GM12892 (cell line): ENCODE measurements at regions not wholly inside any gene's neighbourhood (a gene's known extent, or its start where the extent isn't known, plus 50 kb on each side); places are given as distances from the start of the nearest gene placed in this dataset.

Experiments
- DNase-seq: peaks from one replicate; pipeline ENCODE4 v3.0.0; 2011; ENCODE audit not compliant: insufficient read length
- FAIRE-seq: peaks from 2 replicates; lab custom pipeline; 2011; peaks lifted over from hg19 to GRCh38; lab: Jason Lieb, UNC
- POLR2A ChIP-seq: IDR thresholded peaks from 2 replicates; pipeline ENCODE4 v1.6.1; 2011; ENCODE audit warnings: low read depth, low read length, control low read depth
- POLR2AphosphoS5 ChIP-seq: IDR thresholded peaks from 2 replicates; pipeline ENCODE4 v1.6.1; 2011; ENCODE audit warnings: low read depth, low read length, control low read depth
- TAF1 ChIP-seq: IDR thresholded peaks from 2 replicates; pipeline ENCODE4 v1.6.1; 2011; ENCODE audit warnings: low read depth, mild to moderate bottlenecking, control low read depth, low read length, borderline replicate concordance

DNA sequence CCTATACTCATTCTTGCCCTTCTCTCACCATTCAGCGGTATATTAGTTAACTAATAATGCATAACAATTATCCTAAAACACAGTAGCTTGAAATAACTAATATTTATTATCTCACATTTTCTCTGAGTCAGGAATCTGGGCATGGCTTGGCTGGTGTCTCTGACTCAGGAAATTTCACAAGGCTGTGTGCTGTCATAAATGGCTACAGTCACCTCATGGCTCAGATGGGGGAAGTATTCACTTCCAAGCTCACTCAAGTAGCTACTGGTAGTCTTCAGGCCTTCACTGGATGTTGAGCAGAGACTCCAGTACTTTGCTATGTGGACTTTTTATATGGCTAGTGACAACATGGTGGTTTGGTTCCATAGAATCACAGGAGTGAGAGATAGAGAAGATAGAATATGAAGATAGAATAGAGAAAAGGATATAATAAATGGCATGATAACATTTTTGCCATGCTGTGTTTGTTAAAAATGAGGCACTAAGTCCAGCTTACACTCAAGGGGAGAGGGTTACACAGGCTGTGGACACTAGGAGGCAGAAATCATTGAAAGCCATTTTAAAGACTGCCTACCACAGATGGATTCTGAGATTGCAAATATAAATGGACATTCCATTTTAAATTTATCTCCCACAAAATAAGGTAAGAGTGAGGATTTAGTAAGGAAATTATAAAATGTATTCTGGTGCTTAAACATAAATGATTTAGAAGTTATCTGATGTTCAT is 997.8 kb upstream of the CHORDC1 start:
- TF ChIP-seq POLR2AphosphoS5, result no peak
- TF ChIP-seq POLR2A, result no peak
- TF ChIP-seq TAF1, result no peak
- DNase-seq (no peak), FAIRE-seq (no peak)

DNA sequence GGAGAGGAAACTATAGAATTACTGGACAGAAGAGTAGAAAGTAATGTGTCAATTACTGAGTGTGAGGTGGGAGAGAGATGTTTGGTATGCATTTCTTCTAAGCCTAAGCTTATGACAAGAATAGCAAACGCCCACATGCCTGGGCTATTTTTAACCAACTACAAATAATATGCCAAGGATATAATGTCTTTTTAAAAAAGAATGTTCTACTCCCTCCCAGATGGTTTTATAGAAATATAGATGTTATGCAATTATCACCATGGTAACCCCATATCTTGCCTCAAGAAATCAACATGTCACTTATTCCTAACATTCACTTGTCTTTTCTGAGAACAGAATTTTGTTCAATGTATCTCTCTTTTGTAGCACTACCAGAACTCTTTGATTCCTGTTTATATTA is 996.7 kb upstream of the CHORDC1 start:
- TF ChIP-seq TAF1 (no peak), POLR2AphosphoS5 (no peak), POLR2A (no peak)
- DNase-seq (no peak), FAIRE-seq (no peak)

DNA sequence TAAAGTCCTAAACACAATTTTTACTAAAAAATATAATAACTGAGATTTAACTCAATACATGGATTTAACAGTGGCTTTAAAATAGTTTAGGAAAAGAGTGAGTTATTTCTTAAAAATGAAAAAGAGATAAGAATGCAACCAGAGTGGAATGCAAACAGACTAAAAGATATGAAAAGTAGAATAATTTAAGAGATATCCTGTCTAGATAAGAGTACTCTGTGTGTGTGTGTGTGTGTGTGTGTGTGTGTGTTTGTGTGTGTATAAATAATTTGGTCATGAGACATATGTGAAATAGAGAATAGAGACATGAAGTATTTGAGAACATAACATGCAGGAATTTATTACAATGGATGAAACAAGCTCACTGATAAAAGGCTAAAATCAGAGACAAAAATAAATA is 986.9 kb upstream of the CHORDC1 start:
- no peak for DNase-seq
- TF ChIP-seq POLR2AphosphoS5 (no peak), POLR2A (no peak), TAF1 (no peak)
- FAIRE-seq, result no peak

DNA sequence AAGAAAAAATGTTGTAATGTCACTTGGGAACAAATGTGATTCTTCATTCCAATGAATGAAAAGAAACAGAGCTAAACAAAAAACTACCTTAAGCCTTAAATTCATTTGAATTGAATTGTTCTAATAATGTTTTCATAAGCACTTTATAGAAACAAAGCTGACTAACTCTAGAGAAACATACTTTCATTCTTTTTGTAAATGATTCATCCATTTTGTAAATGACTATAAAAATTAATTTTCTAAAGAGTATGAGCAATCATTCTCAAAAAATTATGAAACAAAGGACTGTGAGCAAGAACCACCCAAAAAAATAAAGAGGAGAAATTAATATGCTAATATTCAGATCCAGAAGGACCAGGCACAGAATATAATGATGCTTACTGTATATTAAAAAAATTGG is 986.5 kb upstream of the CHORDC1 start:
- DNase-seq (no peak), FAIRE-seq (no peak)
- no peak for TF ChIP-seq TAF1
- no peak for TF ChIP-seq POLR2AphosphoS5
- no peak for TF ChIP-seq POLR2A

DNA sequence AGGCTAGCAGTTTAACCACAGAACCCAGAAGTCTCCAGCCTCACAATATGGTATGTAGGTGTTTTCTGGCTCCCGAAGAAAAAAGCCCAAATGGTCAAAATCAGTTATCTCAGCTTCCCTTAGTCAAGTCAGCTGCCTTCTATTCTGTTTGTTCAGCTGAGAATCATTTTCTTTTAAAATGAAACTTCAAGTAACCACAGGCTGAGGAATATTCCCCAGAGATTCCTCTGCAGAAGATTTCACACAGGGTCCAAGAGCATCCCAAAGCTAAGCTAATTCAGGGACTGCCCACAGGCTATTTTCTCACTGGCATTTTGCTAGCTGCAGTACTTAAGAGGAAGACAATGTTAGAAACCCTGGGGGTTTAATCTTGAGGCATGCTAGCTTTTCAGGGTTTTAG is 977.0 kb upstream of the CHORDC1 start:
- TF ChIP-seq POLR2AphosphoS5 (no peak), TAF1 (no peak), POLR2A (no peak)
- FAIRE-seq (no peak), DNase-seq (no peak)

DNA sequence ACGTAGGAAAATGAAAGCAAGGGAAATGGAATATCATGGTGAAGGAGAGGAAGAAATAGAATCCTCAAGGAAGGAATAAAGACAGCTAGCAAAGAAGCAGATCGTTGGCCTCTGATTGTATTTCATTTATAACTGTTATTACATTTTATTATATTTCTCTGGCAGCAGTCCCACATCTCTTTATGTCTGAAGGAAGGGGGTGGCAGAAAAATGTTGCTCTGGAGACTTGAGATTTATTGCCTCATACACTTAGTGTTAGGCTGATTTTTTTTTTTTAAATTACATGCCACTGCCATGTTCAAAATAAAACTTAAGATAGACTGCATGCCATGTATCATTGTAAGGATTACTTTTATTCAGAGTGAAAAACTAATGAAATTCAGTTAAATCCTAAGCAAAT is 971.7 kb upstream of the CHORDC1 start:
- no peak for DNase-seq
- TF ChIP-seq TAF1 (no peak), POLR2AphosphoS5 (no peak), POLR2A (no peak)
- FAIRE-seq, result no peak

DNA sequence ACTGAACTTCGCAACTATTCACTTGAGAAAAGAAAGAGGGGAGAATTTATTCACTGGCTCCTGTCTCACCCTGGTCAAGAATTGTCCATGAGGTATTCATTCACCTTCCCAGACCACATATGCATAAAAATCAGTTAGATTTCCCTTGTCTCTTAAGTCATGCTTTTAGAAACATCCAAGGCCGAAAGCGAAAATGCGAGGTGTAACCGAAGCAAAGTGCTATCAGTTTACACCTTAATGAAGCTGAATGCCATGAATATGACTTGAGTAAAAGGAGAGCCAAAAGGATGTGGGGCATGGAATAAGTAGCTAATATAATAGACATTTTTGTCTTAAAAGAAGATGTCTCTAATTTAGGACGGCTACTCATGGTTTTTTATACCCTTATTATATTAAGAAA is 965.6 kb upstream of the CHORDC1 start:
- TF ChIP-seq POLR2AphosphoS5, result no peak
- TF ChIP-seq TAF1, result no peak
- no peak for TF ChIP-seq POLR2A
- FAIRE-seq, result no peak
- no peak for DNase-seq

DNA sequence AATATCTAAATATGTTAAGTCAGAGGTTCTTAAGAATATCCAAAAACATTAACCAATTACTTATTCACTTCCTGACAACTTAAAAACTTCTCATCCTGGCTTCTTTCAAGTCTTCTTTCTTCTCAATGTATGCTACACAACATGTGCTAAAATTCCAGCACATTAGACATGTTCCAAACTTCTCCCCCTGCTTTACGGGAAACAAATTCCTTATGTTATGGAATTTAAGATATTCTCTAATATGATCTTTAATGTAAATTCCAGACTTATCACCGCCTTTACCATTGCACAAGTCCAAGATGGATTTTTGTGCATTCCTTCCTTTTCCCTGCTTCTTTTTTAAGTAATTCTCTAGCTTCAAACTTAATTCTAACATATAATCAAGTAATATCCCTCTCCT is 964.5 kb upstream of the CHORDC1 start:
- FAIRE-seq, result no peak
- no peak for TF ChIP-seq POLR2AphosphoS5
- TF ChIP-seq POLR2A, result no peak
- no peak for TF ChIP-seq TAF1
- DNase-seq, result no peak

DNA sequence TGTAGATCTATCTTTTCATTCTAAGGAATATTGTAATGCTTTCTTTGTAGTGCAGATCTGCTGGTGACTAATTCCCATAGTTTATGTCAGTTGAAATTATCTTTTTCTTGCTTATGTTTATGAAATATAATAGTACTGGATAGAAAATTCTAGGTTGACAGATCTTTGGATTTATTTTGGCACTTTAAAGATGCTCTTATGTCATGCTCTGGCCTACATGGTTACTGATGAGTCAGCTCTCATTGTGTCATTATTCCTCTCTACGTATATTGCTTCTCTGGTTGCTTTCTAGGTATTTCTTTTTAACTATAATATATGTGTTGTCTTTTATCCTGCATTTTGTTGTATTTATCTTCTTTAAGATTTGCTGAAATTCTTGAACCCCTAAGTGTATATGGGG is 955.5 kb upstream of the CHORDC1 start:
- FAIRE-seq, result no peak
- DNase-seq, result no peak
- TF ChIP-seq POLR2AphosphoS5 (no peak), TAF1 (no peak), POLR2A (no peak)

DNA sequence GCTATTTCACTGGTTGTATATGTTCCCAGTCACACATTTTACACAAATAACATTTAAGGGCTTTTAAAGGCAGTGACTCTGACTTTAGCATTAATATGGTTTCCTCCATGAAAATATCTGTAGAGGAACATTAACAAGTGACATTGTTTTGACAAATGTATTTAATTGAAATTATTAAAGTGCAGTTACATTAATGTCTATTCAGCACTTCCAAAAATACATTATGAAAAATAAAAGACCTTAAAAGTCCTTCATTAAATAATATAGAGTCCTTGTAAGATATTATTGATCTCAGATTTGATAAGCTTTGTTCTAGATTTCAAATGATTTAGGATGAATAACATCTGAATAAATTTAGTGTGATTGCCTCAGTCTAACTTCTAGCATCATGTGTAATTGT is 951.9 kb upstream of the CHORDC1 start:
- no peak for FAIRE-seq
- TF ChIP-seq POLR2A (no peak), POLR2AphosphoS5 (no peak), TAF1 (no peak)
- DNase-seq, result no peak

DNA sequence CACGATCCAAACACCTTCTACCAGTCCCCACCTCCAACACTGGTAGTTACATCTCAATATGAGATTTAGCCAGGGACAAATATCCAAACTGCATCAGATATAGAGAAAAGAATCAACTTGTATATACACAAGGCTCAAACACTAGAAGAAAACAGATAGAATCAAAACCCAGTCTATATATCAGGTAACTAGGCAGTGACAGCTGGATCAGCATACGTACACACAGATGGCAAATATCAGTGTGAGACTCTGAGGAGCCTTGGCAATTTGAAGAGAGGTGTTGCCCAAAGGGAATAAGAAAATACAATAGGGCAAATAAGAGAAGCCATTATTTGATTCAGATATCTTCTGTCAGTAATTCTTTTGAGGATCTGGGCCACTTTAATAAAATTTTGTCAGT is 951.3 kb upstream of the CHORDC1 start:
- no peak for DNase-seq
- TF ChIP-seq POLR2A (no peak), POLR2AphosphoS5 (no peak), TAF1 (no peak)
- FAIRE-seq, result no peak

DNA sequence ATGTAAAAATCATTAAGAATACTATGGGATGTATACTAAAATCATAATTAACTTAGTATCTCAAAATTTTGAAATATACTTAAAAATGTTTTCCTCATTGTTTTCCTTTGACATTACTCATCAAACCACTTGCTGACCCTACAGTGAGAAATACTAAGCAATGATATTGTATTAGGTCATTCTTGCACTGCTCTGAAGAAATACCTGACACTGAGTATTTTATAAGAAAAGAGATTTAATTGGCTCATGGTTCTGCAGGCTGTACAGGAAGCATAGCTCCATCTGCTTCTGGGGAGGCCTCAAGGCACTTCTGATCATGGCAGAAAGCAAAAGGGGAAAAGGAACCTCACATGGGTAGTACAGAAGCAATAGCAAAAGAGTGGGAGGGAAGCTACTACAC is 950.9 kb upstream of the CHORDC1 start:
- TF ChIP-seq TAF1, result no peak
- no peak for TF ChIP-seq POLR2AphosphoS5
- no peak for TF ChIP-seq POLR2A
- no peak for DNase-seq
- FAIRE-seq, result no peak
